ENCODE measurements at regions not wholly inside any gene's neighbourhood (a gene's known extent, or its start where the extent isn't known, plus 50 kb on each side); places are given as distances from the start of the nearest gene placed in this dataset.

- DNase-seq (ENCODE audit: low read depth), result no peak
These were observed 91.0 kb downstream of the KLF12 start for GRCh38 chr13:74043237-74043636.

- no peak for DNase-seq (ENCODE audit: low read depth)
These were observed 94.0 kb downstream of the KLF12 start for GRCh38 chr13:74040200-74040599.

GRCh38 chr13:74039667-74040066, 94.5 kb downstream of the KLF12 start:
- no peak for DNase-seq (ENCODE audit: low read depth)

- DNase-seq (ENCODE audit: low read depth), result no peak
These were observed 95.0 kb downstream of the KLF12 start for GRCh38 chr13:74039154-74039553.

GRCh38 chr13:74037762-74038161, 96.4 kb downstream of the KLF12 start:
- DNase-seq (ENCODE audit: low read depth), result no peak

- no peak for DNase-seq (ENCODE audit: low read depth)
These were observed 97.8 kb downstream of the KLF12 start for GRCh38 chr13:74036373-74036772.

GRCh38 chr13:74035896-74036295, 98.3 kb downstream of the KLF12 start:
- no peak for DNase-seq (ENCODE audit: low read depth)

GRCh38 chr13:74032325-74032724, 101.9 kb downstream of the KLF12 start:
- no peak for DNase-seq (ENCODE audit: low read depth)

- DNase-seq (ENCODE audit: low read depth), result no peak
These were observed 106.9 kb downstream of the KLF12 start for GRCh38 chr13:74027161-74027779.

- no peak for DNase-seq (ENCODE audit: low read depth)
These were observed 107.5 kb downstream of the KLF12 start for GRCh38 chr13:74026753-74027152.

- no peak for DNase-seq (ENCODE audit: low read depth)
These were observed 108.8 kb downstream of the KLF12 start for GRCh38 chr13:74025369-74025768.

- DNase-seq (ENCODE audit: low read depth), result no peak
These were observed 109.3 kb downstream of the KLF12 start for GRCh38 chr13:74024856-74025255.

GRCh38 chr13:74024314-74024713, 109.9 kb downstream of the KLF12 start:
- no peak for DNase-seq (ENCODE audit: low read depth)

- DNase-seq (ENCODE audit: low read depth), result no peak
These were observed 110.7 kb downstream of the KLF12 start for GRCh38 chr13:74023484-74023883.

- no peak for DNase-seq (ENCODE audit: low read depth)
These were observed 112.7 kb downstream of the KLF12 start for GRCh38 chr13:74021505-74021904.

- DNase-seq (ENCODE audit: low read depth), result no peak
These were observed 116.2 kb downstream of the KLF12 start for GRCh38 chr13:74018062-74018431.

- no peak for DNase-seq (ENCODE audit: low read depth)
These were observed 116.7 kb downstream of the KLF12 start for GRCh38 chr13:74017301-74018061.

GRCh38 chr13:74015137-74015536, 119.1 kb downstream of the KLF12 start:
- DNase-seq (ENCODE audit: low read depth), result no peak

- no peak for DNase-seq (ENCODE audit: low read depth)
These were observed 125.0 kb downstream of the KLF12 start for GRCh38 chr13:74009100-74009668.

- no peak for DNase-seq (ENCODE audit: low read depth)
These were observed 127.5 kb downstream of the KLF12 start for GRCh38 chr13:74006666-74007065.

GRCh38 chr13:74005320-74006157, 128.7 kb downstream of the KLF12 start:
- DNase-seq (ENCODE audit: low read depth), result no peak

- no peak for DNase-seq (ENCODE audit: low read depth)
These were observed 130.1 kb downstream of the KLF12 start for GRCh38 chr13:74004109-74004508.

- peak; percentile 9 for DNase-seq (ENCODE audit: low read depth)
These were observed 130.8 kb downstream of the KLF12 start for GRCh38 chr13:74003374-74003773.

Data from stromal cell of bone marrow (primary cell).